ENCODE measurements at regions not wholly inside any gene's neighbourhood (a gene's known extent, or its start where the extent isn't known, plus 50 kb on each side); places are given as distances from the start of the nearest gene placed in this dataset.
"Not testable (repeated sequence)": the region's sequence is repeated elsewhere in the genome, so short reads cannot be mapped to it uniquely, and the experiment has no call there.

DNA sequence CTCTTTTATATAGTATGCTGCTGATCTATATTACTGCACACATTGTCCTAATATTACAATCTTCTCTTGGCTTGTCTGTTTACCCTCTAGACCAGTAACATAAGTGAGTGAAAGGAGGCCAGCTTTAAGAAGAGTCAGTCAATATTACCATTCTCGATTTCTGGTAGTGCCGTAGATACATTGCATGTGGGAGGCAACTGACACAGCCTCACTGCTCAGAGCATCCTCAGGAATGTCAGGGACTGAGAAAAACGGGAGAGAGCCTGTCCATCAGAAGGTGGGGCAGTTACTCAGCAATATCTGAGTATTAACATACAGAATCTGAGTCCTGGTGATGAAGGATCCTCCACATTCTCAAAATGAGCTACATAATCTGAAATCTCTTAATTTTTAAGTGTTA, 259.9 kb downstream of the GJA1 start:
- Mint-ChIP-seq H3K9me3 (no peaks in the 10 kb centered on the region), H3K27ac (no peak overlapping the region), H3K36me3 (no peaks in the 10 kb centered on the region), H3K4me3 (no peak overlapping the region), H3K4me1 (no peaks in the 10 kb centered on the region), H3K27me3 (no peaks in the 10 kb centered on the region)

GRCh38 chr6:121697921-121698320, 262.5 kb downstream of the GJA1 start:
- Mint-ChIP-seq H3K4me3 (no peak overlapping the region), H3K27me3 (no peaks in the 10 kb centered on the region), H3K4me1 (no peaks in the 10 kb centered on the region), H3K9me3 (peaks cover 0 to 4% (median 0%) of the 10 kb centered on the region in 3 donors), H3K27ac (no peak overlapping the region), H3K36me3 (peaks cover 1% of the 10 kb centered on the region)

DNA sequence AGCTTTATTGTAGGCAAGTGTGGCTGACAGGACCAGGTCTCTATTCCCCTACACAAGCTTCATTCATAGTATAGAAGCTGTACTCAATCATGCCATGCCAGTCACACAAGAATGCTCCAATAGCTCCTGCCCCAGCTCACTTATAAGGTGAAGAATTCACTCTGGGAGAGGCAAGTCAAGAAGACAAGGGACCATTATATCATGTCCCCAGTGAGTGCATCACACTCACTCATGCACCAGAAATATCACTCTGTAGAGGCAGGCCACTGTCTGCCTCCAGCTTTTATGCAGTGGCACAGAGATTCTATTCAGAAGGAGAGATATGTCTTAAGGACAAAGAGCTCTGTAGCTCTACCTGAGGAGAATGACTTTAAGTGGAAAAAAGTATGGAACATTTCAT, 263.2 kb downstream of the GJA1 start:
- peaks cover 0 to 4% (median 0%) of the 10 kb centered on the region in 3 donors for H3K9me3 Mint-ChIP-seq
- no peak overlapping the region for H3K27ac Mint-ChIP-seq
- H3K36me3 Mint-ChIP-seq, result peaks cover 1% of the 10 kb centered on the region
- H3K4me1 Mint-ChIP-seq, result no peaks in the 10 kb centered on the region
- no peaks in the 10 kb centered on the region for H3K27me3 Mint-ChIP-seq
- no peak overlapping the region for H3K4me3 Mint-ChIP-seq

- H3K27me3 Mint-ChIP-seq, H3K4me1 Mint-ChIP-seq, H3K36me3 Mint-ChIP-seq, H3K4me3 Mint-ChIP-seq, H3K27ac Mint-ChIP-seq, H3K9me3 Mint-ChIP-seq: not testable (repeated sequence)
Measured at GRCh38 chr6:121703129-121703528, 267.7 kb downstream of the GJA1 start.

DNA sequence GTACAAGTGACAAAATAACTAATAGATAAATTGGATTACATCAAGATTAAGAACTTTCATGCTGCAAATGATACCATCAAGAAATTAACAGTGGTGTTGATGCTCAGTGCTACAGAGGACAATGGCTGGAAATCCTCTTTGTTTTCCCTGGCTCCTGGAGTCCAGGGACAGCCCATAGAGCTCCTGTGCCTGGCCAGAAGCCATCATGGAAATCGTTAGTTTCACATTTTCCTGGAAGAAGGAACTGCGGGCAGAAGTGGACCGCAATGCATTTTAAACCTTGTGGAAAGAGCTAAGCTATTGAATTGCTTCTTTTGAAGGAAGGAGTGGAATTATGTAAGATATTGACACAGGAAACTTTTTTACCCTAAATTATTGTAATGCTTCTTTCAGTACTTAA, 276.0 kb downstream of the GJA1 start:
- Mint-ChIP-seq H3K4me1 (no peaks in the 10 kb centered on the region), H3K27me3 (no peaks in the 10 kb centered on the region), H3K4me3 (no peak overlapping the region), H3K36me3 (no peaks in the 10 kb centered on the region), H3K27ac (no peak overlapping the region), H3K9me3 (no peaks in the 10 kb centered on the region)

- no peaks in the 10 kb centered on the region for H3K36me3 Mint-ChIP-seq
- H3K4me1 Mint-ChIP-seq, result no peaks in the 10 kb centered on the region
- H3K27ac Mint-ChIP-seq, result no peak overlapping the region
- H3K9me3 Mint-ChIP-seq, result peaks cover 1 to 13% (median 3%) of the 10 kb centered on the region in 3 donors
- H3K4me3 Mint-ChIP-seq, result no peak overlapping the region
- H3K27me3 Mint-ChIP-seq, result no peaks in the 10 kb centered on the region
Measured at GRCh38 chr6:121717686-121718085, 282.2 kb downstream of the GJA1 start.

DNA sequence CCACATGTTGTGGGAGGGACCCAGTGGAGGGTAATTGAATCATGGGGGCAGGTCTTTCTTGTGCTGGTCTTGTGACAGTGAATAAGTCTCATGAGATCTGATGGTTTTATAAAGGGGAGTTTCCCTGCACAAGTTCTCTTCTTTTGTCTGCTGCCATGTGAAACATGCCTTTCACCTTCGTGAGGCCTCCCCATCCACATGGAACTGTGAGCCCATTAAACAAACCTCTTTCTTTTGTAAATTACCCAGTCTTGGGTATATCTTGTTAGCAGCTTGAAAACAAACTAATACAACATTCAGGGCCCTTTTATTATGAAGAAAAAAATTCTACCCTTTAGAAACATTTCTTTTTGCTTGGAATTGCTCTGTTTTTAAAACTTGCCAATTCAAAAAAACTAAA, 285.4 kb downstream of the GJA1 start:
- not testable (repeated sequence) for H3K36me3 Mint-ChIP-seq, H3K4me1 Mint-ChIP-seq, H3K27ac Mint-ChIP-seq, H3K27me3 Mint-ChIP-seq, H3K4me3 Mint-ChIP-seq
- H3K9me3 Mint-ChIP-seq, result peaks cover 1 to 13% (median 3%) of the 10 kb centered on the region in 3 donors

GRCh38 chr6:121723623-121724022, 288.2 kb downstream of the GJA1 start:
- peaks cover 1 to 7% (median 3%) of the 10 kb centered on the region in 3 donors for H3K9me3 Mint-ChIP-seq
- no peaks in the 10 kb centered on the region for H3K27me3 Mint-ChIP-seq
- no peaks in the 10 kb centered on the region for H3K36me3 Mint-ChIP-seq
- H3K4me1 Mint-ChIP-seq, result no peaks in the 10 kb centered on the region
- H3K27ac Mint-ChIP-seq, result no peak overlapping the region
- no peak overlapping the region for H3K4me3 Mint-ChIP-seq

DNA sequence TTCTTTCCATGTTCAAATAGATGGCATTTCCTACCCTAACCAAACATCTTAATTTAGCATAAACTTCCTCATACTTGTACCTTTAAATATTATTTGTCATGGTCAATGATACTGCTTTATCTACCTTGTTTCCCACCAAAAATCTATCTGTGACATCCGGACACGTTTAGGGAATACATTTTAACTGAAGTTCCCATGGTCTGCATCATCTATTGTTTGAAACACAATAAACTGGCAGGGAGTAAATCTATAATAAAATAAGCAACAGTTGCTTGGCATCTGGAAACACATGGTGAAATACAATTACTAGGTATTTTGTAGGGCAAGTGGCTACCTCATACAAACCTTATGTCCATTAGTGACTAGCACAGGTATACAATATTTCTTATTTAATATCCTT, 289.1 kb downstream of the GJA1 start:
- H3K36me3 Mint-ChIP-seq, result no peaks in the 10 kb centered on the region
- peaks cover 1 to 7% (median 3%) of the 10 kb centered on the region in 3 donors for H3K9me3 Mint-ChIP-seq
- H3K27ac Mint-ChIP-seq, result no peak overlapping the region
- no peaks in the 10 kb centered on the region for H3K27me3 Mint-ChIP-seq
- no peaks in the 10 kb centered on the region for H3K4me1 Mint-ChIP-seq
- no peak overlapping the region for H3K4me3 Mint-ChIP-seq

DNA sequence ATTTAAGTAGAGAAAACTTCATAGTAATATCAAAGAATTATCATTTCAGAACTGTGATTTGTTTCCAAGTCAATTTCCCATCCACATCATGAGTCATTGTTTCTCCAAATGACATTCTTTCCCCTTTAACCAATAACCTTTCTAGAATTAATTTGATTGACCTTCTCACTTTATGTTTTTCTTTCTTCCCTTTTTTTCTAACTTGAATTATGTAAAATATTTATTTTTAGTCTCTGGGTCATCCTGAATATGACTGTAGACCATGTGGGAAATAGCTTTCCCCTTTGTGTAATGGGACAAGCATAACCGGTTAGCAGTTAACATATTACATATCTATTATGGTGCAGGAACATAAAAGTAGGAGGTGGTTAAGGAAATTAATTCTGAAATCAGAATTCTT, 291.1 kb downstream of the GJA1 start:
- H3K27ac Mint-ChIP-seq, result no peak overlapping the region
- no peaks in the 10 kb centered on the region for H3K36me3 Mint-ChIP-seq
- H3K27me3 Mint-ChIP-seq, result no peaks in the 10 kb centered on the region
- no peaks in the 10 kb centered on the region for H3K4me1 Mint-ChIP-seq
- no peak overlapping the region for H3K4me3 Mint-ChIP-seq
- peaks cover 3 to 8% (median 6%) of the 10 kb centered on the region in 3 donors for H3K9me3 Mint-ChIP-seq

DNA sequence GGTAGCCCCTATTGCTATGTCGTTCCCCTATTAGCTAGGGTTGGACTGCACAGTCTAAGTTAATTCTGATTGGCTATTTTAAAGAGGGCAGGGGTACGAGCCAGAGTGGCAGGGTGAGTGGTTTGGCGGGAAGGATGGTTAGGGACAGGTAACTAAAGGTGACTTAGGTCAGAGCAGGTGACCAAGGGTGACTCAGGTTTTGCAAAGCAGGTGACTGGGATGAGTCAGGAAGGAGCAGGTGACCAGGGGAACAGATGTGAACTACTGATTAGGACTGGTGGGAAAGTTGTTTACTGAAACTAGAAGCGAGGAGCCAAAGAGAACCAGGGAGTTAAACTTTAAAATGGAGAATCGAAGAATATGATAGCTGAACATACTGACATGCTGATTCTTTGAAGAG, 295.2 kb downstream of the GJA1 start:
- Mint-ChIP-seq H3K27me3 (no peaks in the 10 kb centered on the region), H3K36me3 (no peaks in the 10 kb centered on the region), H3K27ac (peak overlapping the region in 1 of 3 donors; percentile 85)

GRCh38 chr6:121731381-121731780, 295.9 kb downstream of the GJA1 start:
- Mint-ChIP-seq H3K36me3 (no peaks in the 10 kb centered on the region), H3K4me3 (no peak overlapping the region)

More for the DNA sequence above, 295.2 kb downstream of the GJA1 start:
- H3K4me3 Mint-ChIP-seq, result no peak overlapping the region
- peaks cover 0 to 6% (median 5%) of the 10 kb centered on the region in 3 donors for H3K9me3 Mint-ChIP-seq
- no peaks in the 10 kb centered on the region for H3K4me1 Mint-ChIP-seq

DNA sequence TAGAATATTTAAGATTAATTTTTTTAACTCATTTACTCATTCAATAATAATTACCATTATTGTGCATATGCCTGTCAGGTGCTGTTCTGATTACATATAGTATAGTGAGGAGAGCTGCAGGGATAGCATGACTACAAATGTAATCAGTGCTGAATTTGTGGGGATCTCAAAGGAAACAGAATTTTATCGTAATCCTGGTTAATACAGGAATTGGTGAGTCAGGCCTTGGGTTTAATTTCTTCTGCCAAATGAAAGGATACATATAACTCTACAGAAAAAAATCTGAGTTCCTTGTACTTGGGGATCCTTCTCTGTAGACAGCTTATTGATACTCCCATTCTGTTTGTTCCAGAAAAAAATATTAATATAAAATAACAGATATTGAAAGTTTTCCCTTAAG, 297.2 kb downstream of the GJA1 start:
- no peak overlapping the region for H3K4me3 Mint-ChIP-seq
- no peaks in the 10 kb centered on the region for H3K4me1 Mint-ChIP-seq
- H3K9me3 Mint-ChIP-seq, result peaks cover 0 to 6% (median 5%) of the 10 kb centered on the region in 3 donors
- H3K27ac Mint-ChIP-seq, result no peak overlapping the region
- no peaks in the 10 kb centered on the region for H3K27me3 Mint-ChIP-seq
- H3K36me3 Mint-ChIP-seq, result no peaks in the 10 kb centered on the region

More at GRCh38 chr6:121731381-121731780, 295.9 kb downstream of the GJA1 start:
- Mint-ChIP-seq H3K4me1 (no peaks in the 10 kb centered on the region), H3K9me3 (peaks cover 0 to 6% (median 5%) of the 10 kb centered on the region in 3 donors), H3K27me3 (no peaks in the 10 kb centered on the region), H3K27ac (no peak overlapping the region)

DNA sequence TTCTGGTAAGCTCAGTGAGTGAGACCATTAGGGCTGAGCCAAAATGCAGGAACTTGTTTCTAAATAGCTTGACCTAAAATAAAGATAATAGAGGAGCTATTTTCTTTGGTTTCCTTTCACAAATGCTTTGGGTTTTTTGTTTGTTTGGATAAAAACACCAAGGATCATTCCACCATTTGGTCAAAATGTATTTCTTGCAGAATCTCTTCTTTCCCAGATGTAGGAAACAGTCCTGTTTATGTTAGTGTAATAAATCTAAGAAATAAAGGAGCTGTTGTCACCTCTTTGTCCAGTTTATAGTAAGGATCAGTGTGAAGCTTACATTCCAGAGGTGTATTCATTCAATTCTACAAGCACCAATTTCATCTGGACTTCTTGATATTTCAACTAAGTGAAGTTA, 297.8 kb downstream of the GJA1 start:
- no peaks in the 10 kb centered on the region for H3K27me3 Mint-ChIP-seq
- H3K36me3 Mint-ChIP-seq, result peaks cover 1% of the 10 kb centered on the region

GRCh38 chr6:121740188-121740587, 304.7 kb downstream of the GJA1 start:
- H3K4me1 Mint-ChIP-seq, H3K4me3 Mint-ChIP-seq, H3K36me3 Mint-ChIP-seq, H3K9me3 Mint-ChIP-seq, H3K27ac Mint-ChIP-seq, H3K27me3 Mint-ChIP-seq: not testable (repeated sequence)

More for the DNA sequence above, 297.8 kb downstream of the GJA1 start:
- Mint-ChIP-seq H3K27ac (no peak overlapping the region), H3K9me3 (peaks cover 0 to 6% (median 5%) of the 10 kb centered on the region in 3 donors), H3K4me3 (no peak overlapping the region), H3K4me1 (no peaks in the 10 kb centered on the region)

DNA sequence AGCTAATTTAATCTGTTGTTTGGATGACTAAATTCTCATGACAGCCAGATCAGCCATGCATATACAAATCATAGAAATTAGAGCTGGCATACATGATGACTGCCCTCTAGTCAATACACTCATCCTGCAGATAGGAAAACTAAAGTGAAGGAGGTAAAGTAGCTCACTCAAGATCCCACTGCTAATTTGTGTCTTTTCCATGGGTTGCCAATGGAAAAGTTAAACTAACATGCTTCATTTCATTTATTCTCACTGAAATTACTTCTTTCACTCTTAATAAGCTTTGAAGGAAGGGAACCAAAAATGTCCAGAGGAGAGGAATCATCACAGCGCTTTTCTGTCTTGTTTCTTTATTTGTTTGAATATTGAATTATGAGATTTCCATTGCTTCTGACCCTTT, 308.2 kb downstream of the GJA1 start:
- Mint-ChIP-seq H3K36me3 (peaks cover 2% of the 10 kb centered on the region), H3K27ac (peak overlapping the region in 1 of 3 donors; percentile 52), H3K9me3 (peaks cover 0 to under 1% (median 0%) of the 10 kb centered on the region in 3 donors), H3K27me3 (no peaks in the 10 kb centered on the region), H3K4me1 (no peaks in the 10 kb centered on the region), H3K4me3 (no peak overlapping the region)

DNA sequence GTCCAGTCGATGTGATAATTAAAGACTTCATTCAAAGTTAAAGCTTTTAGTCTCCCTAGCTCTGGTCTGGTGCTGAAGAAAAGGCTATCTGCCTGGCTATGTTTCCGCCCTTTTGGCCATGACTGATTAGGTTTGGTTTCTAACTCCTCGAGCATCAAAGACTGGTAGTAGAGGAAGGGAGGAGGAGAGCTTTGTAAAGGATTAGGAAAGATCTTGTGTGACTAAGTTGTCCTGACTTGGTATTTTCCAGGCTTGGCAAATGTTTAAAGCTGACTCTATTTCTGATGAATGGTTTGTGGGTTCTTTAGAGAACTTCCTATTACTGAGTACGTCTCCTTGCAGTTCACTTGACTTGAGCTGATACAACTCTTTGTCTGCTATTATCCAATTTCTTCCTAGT, 312.9 kb downstream of the GJA1 start:
- peaks cover 0 to 3% (median 0%) of the 10 kb centered on the region in 3 donors for H3K9me3 Mint-ChIP-seq
- H3K4me3 Mint-ChIP-seq, result no peak overlapping the region
- peaks cover 2% of the 10 kb centered on the region for H3K36me3 Mint-ChIP-seq
- H3K4me1 Mint-ChIP-seq, result no peaks in the 10 kb centered on the region
- no peaks in the 10 kb centered on the region for H3K27me3 Mint-ChIP-seq
- H3K27ac Mint-ChIP-seq, result no peak overlapping the region
